Activated CD8-positive, alpha-beta T cell treated with anti-CD3 and anti-CD28 coated beads for 36 hours (primary cell): ENCODE measurements at regions not wholly inside any gene's neighbourhood (a gene's known extent, or its start where the extent isn't known, plus 50 kb on each side); places are given as distances from the start of the nearest gene placed in this dataset.
"Not testable (repeated sequence)": the region's sequence is repeated elsewhere in the genome, so short reads cannot be mapped to it uniquely, and the experiment has no call there.

Source experiments
- ATAC-seq: fragments of 200-7000 bp; cut with Tn5 transposase; one replicate; pipeline ENCODE4 v1.10.0; 2021; ENCODE audit warnings: mild to moderate bottlenecking, moderate library complexity
- CTCF ChIA-PET: fragments of 350-600 bp; sonication (Branson Sonifier 250); formaldehyde crosslinking; loops from one replicate; lab custom pipeline; 2021; ENCODE audit warnings: antibody characterized with exemption; lab: Charles Lee
- POLR2A ChIA-PET: fragments of 350-600 bp; sonication (Branson Sonifier 250); formaldehyde crosslinking; loops from one replicate; lab custom pipeline; 2021; ENCODE audit warnings: antibody characterized with exemption; lab: Charles Lee
- DNase-seq: peaks from one replicate; pipeline ENCODE4 v3.0.0-alpha.2; 2020
- H3K27ac Mint-ChIP-seq: one replicate; pipeline ENCODE4 v1.8.0; 2021; ENCODE audit warnings: mild to moderate bottlenecking, mixed read lengths
- H3K27me3 Mint-ChIP-seq: one replicate; pipeline ENCODE4 v1.8.0; 2021; ENCODE audit warnings: mixed read lengths
- H3K36me3 Mint-ChIP-seq: one replicate; pipeline ENCODE4 v1.8.0; 2021; ENCODE audit warnings: low read depth, mixed read lengths
- H3K4me1 Mint-ChIP-seq: one replicate; pipeline ENCODE4 v1.8.0; 2021; ENCODE audit warnings: low read depth, mixed read lengths
- H3K4me3 Mint-ChIP-seq: one replicate; pipeline ENCODE4 v1.8.0; 2021; ENCODE audit warnings: mild to moderate bottlenecking, moderate library complexity, mixed read lengths
- H3K9me3 Mint-ChIP-seq: one replicate; pipeline ENCODE4 v1.8.0; 2021; ENCODE audit warnings: mixed read lengths
- intact Hi-C: fragments of 100-400 bp; cut with micrococcal nuclease; formaldehyde crosslinking; loops from one replicate; pipeline ENCODE4 v1.10.0; 2022
- TF ChIP-seq, protein P1 (sequence below): fragments of 200-600 bp; IDR thresholded peaks from one replicate; pipeline ENCODE4 v1.8.0; 2022; ENCODE audit warnings: antibody characterized with exemption, mild to moderate bottlenecking

GRCh38 chr17:14582996-14583395 lies 282.1 kb downstream of the HS3ST3B1 start:
- no peak overlapping the region for H3K27ac Mint-ChIP-seq
- TF ChIP-seq, protein P1, sequence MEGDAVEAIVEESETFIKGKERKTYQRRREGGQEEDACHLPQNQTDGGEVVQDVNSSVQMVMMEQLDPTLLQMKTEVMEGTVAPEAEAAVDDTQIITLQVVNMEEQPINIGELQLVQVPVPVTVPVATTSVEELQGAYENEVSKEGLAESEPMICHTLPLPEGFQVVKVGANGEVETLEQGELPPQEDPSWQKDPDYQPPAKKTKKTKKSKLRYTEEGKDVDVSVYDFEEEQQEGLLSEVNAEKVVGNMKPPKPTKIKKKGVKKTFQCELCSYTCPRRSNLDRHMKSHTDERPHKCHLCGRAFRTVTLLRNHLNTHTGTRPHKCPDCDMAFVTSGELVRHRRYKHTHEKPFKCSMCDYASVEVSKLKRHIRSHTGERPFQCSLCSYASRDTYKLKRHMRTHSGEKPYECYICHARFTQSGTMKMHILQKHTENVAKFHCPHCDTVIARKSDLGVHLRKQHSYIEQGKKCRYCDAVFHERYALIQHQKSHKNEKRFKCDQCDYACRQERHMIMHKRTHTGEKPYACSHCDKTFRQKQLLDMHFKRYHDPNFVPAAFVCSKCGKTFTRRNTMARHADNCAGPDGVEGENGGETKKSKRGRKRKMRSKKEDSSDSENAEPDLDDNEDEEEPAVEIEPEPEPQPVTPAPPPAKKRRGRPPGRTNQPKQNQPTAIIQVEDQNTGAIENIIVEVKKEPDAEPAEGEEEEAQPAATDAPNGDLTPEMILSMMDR, result no peak
- ChIA-PET POLR2A (no interaction called here), CTCF (no interaction called here)
- H3K4me3 Mint-ChIP-seq, result no peak overlapping the region
- no peaks in the 10 kb centered on the region for H3K27me3 Mint-ChIP-seq
- no peaks in the 10 kb centered on the region for H3K4me1 Mint-ChIP-seq
- DNase-seq (no peak), ATAC-seq (no peak)
- no peaks in the 10 kb centered on the region for H3K36me3 Mint-ChIP-seq
- H3K9me3 Mint-ChIP-seq, result no peaks in the 10 kb centered on the region
- intact Hi-C loops, result no loop called here

GRCh38 chr17:14581186-14581830 lies 280.4 kb downstream of the HS3ST3B1 start:
- H3K9me3 Mint-ChIP-seq, result no peaks in the 10 kb centered on the region

GRCh38 chr17:14580499-14580898 lies 279.6 kb downstream of the HS3ST3B1 start:
- Mint-ChIP-seq H3K9me3 (no peaks in the 10 kb centered on the region), H3K27ac (no peak overlapping the region), H3K36me3 (no peaks in the 10 kb centered on the region), H3K4me3 (no peak overlapping the region), H3K27me3 (no peaks in the 10 kb centered on the region), H3K4me1 (no peaks in the 10 kb centered on the region)
- intact Hi-C loops, result no loop called here
- TF ChIP-seq, protein P1, result no peak
- ATAC-seq (no peak), DNase-seq (no peak)
- POLR2A ChIA-PET, result no interaction called here
- CTCF ChIA-PET, result interaction anchor here (0.6 kb wide), 1 partner anchor 124 kb away, joined by 3 read pairs; no protein-coding TSS in a partner anchor

More at GRCh38 chr17:14581186-14581830, 280.4 kb downstream of the HS3ST3B1 start:
- ChIA-PET CTCF (no interaction called here), POLR2A (no interaction called here)
- Mint-ChIP-seq H3K27me3 (no peaks in the 10 kb centered on the region), H3K36me3 (no peaks in the 10 kb centered on the region), H3K4me3 (no peak overlapping the region), H3K4me1 (no peaks in the 10 kb centered on the region), H3K27ac (no peak overlapping the region)
- ATAC-seq (no peak), DNase-seq (no peak)
- TF ChIP-seq, protein P1, result no peak
- intact Hi-C loops, result no loop called here

- ChIA-PET POLR2A (no interaction called here), CTCF (interaction anchor here (0.6 kb wide), 1 partner anchor 123 kb away, joined by 3 read pairs; no protein-coding TSS in a partner anchor)
- TF ChIP-seq, protein P1, result no peak
- no peaks in the 10 kb centered on the region for H3K27me3 Mint-ChIP-seq
- DNase-seq (no peak), ATAC-seq (no peak)
- no peaks in the 10 kb centered on the region for H3K36me3 Mint-ChIP-seq
- H3K4me3 Mint-ChIP-seq, result no peak overlapping the region
- H3K4me1 Mint-ChIP-seq, result no peaks in the 10 kb centered on the region
- intact Hi-C loops, result no loop called here
- H3K9me3 Mint-ChIP-seq, result no peaks in the 10 kb centered on the region
- no peak overlapping the region for H3K27ac Mint-ChIP-seq
These were observed 278.8 kb downstream of the HS3ST3B1 start for GRCh38 chr17:14579716-14580115.

GRCh38 chr17:14575471-14575953 lies 274.6 kb downstream of the HS3ST3B1 start:
- ChIA-PET POLR2A (no interaction called here), CTCF (no interaction called here)
- Mint-ChIP-seq H3K27ac (no peak overlapping the region), H3K9me3 (no peaks in the 10 kb centered on the region), H3K4me3 (no peak overlapping the region), H3K36me3 (no peaks in the 10 kb centered on the region), H3K4me1 (no peaks in the 10 kb centered on the region), H3K27me3 (no peaks in the 10 kb centered on the region)
- TF ChIP-seq, protein P1, result no peak
- DNase-seq, result no peak
- intact Hi-C loops, result no loop called here
- ATAC-seq, result no peak

- H3K27me3 Mint-ChIP-seq, CTCF ChIA-PET, intact Hi-C loops, H3K27ac Mint-ChIP-seq, H3K9me3 Mint-ChIP-seq, POLR2A ChIA-PET, H3K36me3 Mint-ChIP-seq, H3K4me1 Mint-ChIP-seq, ATAC-seq, DNase-seq, H3K4me3 Mint-ChIP-seq: not testable (repeated sequence)
These were observed 259.4 kb downstream of the HS3ST3B1 start for GRCh38 chr17:14560325-14560724.
